CD4-positive, alpha-beta T cell treated with Interferon gamma for 1 hour (primary cell): ENCODE measurements at regions not wholly inside any gene's neighbourhood (a gene's known extent, or its start where the extent isn't known, plus 50 kb on each side); places are given as distances from the start of the nearest gene placed in this dataset.

Experiments
- DNase-seq: peaks from one replicate; pipeline ENCODE4 v3.0.0-alpha.2; 2020

DNA sequence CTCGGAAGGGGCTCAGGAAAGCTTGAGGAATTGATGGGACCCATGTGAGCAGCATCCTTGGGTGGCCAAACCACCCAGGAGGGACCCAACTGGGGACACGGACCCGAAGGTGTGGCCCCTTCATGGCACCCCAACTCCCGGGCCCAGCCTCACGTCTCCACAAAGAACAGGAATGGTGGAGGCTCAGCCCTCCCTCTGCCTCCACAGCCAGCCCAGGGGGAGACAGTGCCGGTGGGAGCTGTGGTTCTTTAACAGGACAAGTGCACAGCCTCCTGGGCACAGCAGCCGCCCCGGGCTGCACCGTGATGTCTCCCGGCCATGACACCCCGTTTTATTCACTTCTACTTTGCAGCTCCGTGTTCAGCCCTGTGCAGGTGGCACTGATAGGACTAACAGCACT is 587.2 kb downstream of the BRD1 start:
- no peak for DNase-seq

DNA sequence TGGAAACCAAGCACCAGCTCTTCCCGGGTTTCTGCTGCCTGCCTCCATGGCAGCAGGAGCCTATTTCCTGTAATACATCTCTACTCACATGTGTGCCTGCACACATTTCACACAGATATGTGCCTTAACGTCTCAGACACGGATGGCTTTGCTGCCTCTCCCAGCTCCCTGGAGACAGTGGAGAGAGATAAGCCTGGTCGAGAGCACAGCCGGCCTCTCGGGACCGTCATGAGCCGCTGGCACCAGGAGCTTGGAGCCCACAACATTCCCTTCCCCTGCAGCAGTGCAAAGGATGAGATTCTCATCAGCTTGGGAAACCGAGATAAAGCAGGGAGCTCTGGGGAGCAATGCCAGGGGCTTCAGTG is 587.7 kb downstream of the BRD1 start:
- no peak for DNase-seq

DNA sequence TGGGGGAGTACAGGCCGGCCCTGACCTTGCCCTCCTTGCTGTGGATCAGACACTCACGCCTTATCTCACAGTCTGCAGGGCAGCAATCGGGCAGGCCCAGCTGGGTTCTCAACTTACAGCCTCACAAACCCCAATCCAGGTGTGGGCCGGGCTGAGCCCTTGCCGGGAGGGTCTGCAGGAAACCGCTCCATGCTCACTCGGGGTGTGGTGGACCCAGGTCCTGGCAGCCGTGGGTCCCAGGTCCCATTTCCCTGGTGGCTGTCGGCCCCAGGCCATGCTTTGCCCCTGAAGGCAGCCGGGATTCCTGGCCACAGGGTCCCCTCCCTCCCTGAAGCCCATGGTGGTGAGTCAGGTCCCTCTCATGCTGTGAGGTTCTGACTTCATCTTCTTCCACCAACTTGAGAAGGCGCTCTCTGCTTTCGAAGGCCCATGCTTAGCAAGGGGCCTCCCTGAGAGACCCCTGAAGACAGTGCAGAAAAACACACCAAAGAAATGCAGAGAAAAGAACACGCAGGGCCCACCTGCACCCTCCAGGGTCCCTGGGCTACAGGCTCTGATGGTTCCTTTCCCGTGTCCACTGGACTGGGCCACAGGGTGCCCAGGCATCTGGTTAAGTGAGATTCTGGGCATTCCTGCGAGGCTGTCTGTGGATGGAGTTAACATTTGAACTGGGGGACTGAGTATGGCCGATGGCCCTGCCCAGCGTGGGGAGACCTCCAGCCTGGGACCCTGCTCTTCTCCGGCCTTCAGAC is 588.2 kb downstream of the BRD1 start:
- no peak for DNase-seq

DNA sequence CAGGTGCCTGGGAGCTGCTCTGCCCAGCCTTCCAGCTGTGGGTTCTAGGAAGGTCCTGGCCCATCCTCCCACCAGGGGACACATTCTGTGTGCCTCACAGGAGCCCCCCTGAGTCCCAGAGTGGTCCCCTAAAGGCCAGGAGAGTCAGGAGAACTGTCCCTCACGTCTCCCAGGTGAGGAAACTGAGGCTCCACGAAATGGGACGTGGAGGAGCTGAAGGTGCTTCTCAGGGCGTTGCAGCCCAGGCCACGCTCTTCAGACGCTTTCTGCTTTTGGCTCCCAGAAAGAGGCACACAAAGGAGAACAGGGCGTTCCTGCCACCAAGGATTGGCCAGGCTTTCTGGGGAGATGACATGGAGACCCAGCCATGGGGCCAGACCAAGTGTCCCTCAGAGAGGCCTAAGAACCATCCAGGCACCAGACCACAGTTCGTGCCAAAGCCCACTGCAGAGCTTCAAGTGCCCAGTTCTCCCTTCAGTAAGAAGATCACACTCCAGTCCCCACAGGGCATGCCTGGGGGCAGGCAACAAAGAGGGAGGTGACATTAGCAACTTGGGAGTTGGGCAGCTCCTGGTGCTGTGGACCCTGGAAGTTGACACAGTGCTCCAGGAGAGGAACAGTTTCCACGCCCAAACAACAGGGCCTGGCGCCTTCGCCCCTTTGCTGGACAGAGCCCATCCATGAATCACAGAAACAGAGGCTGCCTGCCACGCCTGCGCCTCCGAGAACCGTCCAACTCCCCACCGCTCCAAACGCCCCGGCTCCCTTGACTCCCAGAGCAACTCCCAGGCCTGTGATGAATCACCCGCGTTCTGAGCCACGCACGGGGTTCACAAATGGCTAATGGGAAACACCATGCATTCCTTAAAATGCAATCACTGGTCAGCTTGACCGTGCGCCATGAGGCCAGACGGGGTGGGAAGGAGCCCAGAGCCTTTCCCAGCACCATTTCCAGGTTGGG is 589.2 kb downstream of the BRD1 start:
- DNase-seq = no peak

DNA sequence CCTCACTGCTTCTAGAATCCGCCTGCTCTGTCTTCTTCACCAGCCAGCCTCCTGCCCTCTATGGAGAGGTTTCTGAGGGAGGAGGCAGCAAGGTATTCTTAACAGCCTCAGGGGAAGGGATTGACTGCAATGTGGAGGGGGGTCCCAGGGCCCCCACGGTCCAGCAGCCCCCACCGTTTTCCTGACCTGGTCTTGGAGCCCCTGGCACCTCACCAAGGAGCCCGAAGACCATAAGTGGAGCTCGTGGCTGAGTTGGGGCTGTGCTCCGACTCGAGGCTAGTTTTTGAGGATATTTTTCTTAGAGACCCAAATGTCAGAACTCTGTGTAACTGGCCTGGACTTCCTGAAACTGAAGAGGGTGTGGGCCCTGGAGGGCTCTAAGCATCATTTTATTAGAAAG is 590.0 kb downstream of the BRD1 start:
- DNase-seq = no peak

DNA sequence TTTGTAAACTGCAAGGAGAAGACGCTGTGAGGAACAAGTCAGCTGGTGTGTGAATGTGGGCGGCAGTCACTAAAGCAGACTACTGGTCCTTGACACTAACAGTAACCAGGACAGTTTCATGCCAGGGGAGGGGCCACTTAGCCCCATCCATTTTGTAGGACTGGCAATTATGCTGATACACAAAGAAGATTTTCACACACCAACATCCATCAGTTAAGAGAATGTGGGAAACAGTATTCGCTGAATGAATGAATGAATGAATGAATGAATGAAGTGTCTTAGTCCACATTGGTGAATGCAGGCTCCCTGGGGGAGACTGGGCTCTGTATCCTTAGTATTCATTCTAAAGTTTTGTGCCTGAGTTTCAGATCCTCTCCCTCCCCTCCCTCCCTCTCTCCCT is 590.4 kb downstream of the BRD1 start:
- DNase-seq = no peak

DNA sequence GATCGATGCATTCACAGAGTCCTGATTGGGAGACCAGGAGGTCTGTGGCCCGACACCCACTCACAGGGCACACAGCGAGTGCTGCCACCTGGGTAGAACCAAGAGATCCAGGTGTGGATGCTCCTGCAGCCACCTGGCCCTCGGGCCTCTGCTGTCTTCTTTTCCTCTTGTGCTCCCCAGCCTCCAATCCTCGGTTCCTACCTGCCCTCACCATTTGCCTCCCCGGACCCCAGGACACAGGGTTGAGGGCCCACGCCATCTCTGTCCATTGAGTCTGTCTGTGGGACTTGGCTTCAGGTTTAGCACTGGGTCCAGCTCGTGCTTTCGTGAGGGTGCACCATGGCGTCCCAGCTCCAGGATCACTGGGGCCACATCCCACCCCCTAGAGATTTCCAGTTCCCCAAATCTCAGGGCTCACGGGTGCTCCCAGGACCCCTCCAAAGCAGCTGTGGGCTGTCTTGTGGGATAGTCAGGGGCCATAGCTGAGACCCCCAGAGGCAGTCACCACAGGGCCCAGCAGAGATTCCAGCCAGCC is 591.1 kb downstream of the BRD1 start:
- DNase-seq = no peak

DNA sequence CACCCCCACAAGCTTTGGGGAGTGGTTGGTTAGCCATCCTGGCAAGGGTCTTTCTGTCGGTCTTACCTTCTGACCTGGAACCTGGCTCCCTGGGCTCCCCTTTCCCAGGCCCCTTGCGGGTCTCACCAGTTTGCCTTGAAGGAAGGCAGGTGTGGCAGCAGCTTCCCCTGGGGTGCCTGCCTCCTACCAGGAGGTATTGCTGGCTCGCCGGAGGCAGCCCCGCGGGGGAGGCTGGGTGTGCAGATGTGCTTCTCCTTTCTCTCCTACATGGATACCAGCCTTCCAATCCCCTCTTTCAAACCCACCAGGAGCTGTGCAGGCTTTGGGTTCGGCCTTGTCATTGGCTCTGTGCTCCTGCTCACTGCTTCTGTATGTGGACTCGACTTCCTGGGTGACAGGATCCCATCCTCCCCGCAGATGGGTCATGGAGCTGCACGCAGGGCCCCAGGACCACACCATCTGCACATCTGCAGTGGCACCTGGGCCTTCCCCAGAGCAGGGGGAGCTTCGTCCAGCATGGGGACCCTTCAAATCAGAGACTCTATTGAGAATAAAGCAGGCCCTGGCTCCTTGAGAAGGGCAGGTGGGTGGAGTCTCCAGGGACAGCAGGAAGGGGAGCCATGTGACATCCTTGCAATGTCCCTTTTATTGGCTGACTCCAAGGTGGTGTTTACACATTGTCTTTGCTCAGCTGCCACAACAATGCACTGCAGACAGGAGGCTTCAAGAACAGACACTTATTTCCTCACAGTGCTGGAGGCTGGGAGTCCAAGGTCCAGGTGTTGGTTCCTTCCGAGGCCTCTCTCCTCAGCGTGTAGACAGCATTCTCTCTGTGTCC is 592.0 kb downstream of the BRD1 start:
- DNase-seq = no peak

DNA sequence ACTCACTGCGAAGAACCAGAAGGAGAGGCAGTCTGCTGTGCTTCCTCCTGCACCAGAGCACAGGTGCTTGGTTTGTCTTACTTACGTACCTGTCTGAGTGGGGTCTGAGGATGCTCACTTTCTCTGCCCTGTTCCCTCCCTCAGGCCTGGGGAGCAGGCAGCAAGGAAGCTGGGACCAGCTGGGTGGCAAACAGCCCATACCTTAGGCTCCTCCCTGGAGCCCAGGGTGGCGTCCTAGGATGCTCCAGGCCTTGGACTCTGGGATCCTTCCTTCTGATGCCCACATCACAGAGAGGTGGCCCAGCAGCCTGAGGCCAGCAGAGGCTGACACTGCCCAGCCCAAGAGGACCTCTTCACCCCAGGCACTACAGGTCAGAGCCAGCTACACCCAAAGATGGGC is 593.2 kb downstream of the BRD1 start:
- no peak for DNase-seq

DNA sequence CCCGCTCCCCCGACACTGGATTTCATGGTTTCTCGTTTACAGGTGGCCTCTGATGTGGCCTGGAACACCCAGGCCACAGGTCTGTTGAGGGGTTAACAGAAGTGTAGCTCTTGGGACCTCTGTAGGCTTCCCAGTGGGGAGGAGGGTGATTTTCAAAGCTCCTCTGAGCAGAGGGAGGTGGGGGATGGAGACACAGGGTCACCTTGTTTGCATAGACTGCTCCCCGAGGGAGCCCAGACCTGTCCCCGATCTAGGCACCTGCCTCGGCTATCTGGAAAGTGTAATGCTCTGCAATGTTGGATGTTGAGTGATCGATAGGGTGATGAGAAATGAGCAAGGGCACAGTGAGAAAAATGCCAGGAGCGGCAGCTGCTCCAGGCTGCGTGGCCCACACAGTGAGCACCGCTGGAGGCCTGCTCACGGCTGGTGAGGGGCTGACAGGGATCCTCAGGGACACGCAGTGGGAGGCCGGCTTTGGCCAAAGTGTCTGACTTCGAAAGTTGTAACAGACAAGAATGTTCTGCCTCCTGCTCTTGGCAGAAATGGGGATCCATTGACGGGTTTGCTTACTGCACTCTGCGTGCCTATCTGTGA is 594.1 kb downstream of the BRD1 start:
- DNase-seq = no peak

DNA sequence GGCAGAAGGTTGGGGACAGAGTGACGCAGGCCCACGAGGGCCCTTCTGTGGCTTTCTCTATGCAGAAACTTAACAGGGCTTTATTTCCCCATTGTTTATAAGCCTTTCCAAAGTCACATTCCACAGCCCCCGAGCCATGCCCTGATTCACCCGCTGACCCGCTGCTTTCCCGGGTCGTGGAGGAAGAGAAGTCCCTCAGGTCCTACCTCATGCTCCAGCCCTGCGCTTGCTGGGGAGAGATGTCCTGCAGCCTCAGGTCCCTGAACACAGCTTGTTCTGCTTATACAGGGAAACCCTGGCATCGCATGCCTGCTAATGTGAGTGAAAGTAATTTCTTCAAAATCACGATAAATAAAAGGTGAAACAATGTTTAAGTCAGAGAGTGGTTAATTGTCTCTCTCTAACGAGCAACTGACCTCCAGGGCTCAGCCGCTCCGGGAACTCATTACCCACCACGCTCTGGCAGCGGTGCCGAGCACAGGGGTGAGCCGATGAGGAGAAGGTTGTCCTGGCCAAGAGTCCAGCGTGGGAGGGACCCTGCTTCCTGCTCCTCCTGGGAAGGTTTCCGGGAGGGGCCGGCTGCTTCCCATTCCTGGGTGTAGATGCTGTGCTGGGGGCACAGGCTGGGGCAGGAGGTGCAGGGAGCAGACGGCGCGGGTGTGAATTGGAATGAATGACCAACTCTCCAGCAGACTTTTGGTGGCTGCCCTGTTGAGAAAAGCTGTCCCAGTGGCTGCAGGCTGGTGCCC is 595.2 kb downstream of the BRD1 start:
- DNase-seq = no peak

DNA sequence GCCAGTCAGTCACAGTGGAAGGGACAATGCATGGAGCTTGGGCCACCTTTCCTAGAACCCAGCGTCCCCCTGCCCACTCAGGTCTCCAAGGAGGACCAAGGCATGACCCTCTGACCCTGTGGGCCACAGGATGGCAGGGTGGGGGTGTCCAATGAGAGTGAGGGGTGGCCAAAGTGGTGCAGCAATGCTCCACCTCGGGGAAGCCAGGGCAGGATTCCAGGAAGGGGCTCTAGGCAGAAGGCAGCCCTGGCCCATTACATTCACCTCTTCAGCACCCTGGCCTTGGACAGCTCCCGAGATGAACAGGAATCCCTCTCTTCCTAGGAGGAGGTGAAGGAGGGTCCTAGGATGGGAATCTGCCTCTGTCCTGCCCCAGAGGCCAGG is 597.5 kb downstream of the BRD1 start:
- no peak for DNase-seq

DNA sequence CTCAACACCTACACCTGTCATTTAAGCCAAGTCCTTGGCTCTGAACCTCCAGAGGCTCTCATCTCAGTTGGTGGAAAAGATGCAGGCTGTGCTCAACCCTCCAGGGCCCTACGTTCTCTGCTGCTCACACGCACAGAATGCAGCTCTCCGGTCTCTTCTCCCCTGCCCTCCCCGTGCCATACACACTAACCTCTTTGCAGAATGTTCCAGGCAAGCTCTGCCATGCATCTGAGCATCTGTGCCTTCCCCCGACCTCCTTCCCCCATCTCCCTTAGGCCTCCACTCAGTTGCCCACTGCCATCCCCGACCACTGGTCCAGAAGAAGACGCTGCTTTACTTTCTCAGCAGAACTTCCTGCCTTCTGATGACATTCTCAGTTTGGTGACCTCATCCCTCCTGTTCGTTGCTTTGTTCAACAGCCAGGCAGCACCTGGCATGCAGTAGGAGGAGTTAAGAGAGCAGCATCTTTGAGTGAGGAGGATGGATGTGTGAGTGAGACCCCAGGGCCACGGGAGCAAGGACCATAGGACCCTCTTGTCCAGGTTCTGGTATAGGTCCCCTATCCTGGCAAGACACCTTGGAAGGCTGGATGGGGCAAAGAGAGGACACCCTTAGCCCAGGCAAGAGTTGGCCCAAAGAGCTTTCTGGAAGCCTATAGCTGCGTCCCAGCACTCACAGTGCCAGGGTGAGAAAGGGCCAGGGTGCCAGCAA is 598.0 kb downstream of the BRD1 start:
- DNase-seq = no peak

DNA sequence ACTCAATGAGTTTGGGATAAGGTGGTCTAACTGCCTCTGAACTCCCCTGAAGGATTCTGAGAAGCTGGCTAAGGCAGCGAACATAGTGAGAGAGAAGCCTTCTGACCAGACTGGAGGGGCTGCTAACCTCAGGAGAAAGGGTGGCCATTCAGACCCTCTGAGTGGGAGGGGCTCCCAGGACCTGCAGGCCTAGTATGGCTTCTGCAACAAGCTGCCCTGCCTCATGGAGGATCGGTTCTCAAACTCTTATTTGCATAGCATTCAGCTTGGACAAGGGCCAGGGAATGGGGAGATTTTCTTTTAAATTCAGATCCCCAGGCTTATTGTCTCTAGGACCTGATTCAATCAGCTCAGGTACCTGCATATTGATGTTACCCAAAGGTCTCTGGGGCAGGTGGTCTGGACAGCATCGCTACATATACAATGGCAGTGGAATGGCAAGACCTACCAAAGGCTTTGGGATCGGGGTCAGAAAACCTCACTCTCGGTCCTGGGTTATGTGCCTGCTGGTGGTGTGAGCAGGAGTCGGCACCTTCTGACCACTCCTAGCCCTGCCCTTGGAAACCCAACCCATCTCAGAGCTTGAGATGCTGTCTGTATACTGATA is 599.1 kb downstream of the BRD1 start:
- no peak for DNase-seq

DNA sequence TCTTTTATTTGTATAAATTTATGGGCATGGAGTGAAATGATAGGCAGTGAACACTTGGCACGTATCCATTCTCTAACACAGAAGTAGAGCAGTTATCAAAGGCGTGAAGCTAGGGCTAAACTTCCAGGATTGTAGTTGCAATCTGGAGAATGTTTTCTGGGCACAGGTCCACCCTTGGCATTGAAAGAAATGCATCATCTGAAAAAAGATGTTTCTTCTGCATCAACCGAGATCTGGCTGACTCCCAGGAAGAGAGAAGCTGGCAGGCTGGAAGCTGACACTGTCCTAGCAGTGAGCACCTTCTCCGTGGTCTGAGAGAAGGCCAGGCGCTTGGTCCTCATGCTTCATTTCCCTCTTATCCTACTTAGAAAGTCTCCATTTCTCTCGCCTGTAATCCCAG is 600.0 kb downstream of the BRD1 start:
- DNase-seq = no peak

DNA sequence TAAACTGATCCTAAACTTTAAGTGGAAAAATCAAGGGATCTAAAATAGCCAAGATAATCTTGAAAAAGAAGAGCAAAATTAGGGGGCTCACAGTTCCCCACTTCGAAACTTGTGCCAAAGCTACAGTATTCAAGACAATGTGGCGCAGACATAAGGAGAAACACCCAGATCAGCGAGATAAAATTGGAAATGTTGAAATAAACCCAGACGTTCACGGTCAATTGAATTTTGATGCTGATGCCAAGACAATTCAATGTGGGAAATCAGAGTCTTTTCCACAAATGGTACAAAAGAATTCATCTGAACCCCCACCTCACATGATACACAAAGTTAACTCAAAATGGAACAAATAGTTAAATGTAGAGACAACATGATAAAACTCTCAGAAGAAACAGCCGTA is 601.6 kb downstream of the BRD1 start:
- DNase-seq = no peak

DNA sequence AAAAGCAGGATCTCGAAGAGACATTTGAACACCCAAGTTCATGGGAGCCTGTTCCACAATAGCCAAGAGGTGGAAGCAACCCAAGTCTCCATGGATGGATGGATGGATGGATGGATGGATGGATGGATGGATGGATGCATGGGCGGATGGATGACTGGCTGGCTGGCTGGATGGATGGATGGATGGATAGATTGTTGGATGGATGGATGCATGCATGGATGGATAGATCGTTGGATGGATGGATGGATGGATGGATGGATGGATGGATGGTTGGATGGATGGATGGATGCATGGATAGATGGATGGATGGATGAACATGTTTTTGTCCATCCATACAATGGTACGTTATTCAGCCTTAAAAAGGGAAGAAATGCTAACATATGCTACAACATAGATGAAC is 603.4 kb downstream of the BRD1 start:
- no peak for DNase-seq

DNA sequence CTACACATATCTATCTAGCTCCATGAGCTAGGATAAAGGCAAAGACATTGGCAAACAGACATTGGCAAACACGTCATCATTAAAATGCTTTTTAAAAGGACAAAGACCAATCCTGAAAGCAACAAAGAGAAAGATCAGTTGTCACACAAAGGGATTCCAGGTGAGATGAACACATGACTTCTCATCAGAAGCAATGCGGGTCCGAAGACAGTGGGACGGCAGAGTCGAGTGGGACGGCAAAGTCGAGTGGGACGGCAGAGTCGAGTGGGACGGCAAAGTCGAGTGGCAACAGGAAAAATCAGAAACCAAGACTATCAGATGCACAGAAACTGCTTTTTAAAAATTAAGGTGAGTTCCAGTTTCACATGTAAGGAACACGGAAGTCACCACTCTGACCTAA is 609.5 kb downstream of the BRD1 start:
- no peak for DNase-seq

DNA sequence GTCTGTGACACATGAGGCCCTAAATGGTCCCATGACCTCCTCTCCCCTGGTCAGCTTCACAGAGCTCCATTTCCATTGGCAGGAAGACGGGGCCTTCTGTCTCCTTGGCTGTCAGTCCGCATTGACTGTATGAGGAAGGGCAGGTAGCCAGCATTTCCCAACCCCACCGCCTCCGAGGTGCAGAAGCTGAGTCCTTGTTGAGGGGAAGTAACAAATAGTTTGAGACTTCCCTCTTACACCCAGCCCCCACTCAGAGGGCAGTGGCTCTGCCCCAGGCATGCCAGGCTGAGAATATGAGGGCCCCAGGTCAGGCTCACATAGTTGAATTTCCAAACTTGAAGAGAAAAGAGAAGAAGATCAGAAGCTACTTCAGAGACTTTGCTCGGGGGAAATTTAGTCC is 611.1 kb downstream of the BRD1 start:
- no peak for DNase-seq

DNA sequence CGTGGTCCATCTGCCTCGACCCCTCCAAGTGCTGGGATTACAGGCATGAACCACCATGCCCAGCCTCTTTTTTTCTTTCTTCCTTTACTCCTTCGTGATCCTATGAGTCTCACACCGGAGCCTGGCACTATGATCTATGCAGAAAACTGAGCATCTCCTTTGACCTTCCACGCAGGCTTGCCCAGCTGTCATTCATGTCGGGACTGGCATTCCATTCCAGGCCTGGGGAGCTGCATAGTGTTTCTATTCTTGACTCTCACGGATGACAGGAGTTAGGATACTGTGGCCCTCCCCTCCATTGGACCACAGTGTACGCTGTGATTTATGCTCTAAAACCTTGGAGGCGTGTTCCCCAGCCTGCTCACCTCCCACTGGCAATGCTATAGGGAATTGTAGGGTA is 611.8 kb downstream of the BRD1 start:
- DNase-seq = no peak

DNA sequence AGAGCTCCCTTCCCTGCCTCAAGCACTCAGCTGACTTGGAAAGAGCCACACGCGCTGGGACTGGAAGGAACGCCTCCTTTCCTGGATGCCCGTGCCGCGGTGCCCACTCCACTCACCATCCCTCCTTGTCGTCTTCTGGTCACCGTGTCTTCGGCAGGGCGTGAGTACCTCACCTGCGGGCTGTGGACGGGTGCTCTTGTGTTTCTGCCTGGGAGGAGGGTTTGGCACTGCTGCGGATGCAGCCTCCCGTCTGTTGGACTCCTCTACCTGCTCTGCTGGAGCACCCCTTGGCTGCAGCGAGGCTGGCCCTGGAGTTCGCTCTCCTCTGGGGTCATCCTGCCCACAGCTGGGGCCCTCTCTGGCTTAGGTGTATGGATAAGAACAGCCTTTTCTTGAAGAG is 612.7 kb downstream of the BRD1 start:
- DNase-seq = no peak
